B cell (primary cell): ENCODE measurements at regions not wholly inside any gene's neighbourhood (a gene's known extent, or its start where the extent isn't known, plus 50 kb on each side); places are given as distances from the start of the nearest gene placed in this dataset.

ENCODE experiments used
- EZH2 ChIP-seq: IDR thresholded peaks from 2 replicates; pipeline ENCODE4 v1.6.1; 2012; ENCODE audit warnings: borderline replicate concordance, low read depth, mild to moderate bottlenecking, moderate library complexity, low read length; ENCODE audit not compliant: insufficient read depth, poor library complexity, severe bottlenecking
- TF ChIP-seq, protein P1 (sequence below): fragments of 200-600 bp; IDR thresholded peaks from one replicate; pipeline ENCODE4 v1.8.0; 2022; ENCODE audit warnings: antibody characterized with exemption, mild to moderate bottlenecking

DNA sequence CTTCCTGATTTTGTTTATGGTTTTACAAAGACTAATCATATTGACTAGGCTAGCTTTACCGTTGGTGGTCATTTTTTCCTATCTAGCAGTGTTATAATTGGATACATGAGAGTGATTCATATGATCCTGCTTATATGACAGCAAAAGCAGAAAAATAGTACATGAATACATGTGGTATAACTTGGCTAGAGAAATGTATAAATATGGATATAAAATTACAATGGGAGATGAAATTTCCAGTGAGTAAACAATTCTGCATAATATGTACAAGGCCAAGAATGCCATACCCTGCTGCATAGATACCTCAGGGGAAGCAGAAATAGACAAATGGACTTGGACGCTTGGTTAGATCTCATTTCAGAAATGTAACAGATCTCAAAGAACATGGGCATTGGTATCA lies 103.1 kb downstream of the DTWD1 start:
- TF ChIP-seq, protein P1, sequence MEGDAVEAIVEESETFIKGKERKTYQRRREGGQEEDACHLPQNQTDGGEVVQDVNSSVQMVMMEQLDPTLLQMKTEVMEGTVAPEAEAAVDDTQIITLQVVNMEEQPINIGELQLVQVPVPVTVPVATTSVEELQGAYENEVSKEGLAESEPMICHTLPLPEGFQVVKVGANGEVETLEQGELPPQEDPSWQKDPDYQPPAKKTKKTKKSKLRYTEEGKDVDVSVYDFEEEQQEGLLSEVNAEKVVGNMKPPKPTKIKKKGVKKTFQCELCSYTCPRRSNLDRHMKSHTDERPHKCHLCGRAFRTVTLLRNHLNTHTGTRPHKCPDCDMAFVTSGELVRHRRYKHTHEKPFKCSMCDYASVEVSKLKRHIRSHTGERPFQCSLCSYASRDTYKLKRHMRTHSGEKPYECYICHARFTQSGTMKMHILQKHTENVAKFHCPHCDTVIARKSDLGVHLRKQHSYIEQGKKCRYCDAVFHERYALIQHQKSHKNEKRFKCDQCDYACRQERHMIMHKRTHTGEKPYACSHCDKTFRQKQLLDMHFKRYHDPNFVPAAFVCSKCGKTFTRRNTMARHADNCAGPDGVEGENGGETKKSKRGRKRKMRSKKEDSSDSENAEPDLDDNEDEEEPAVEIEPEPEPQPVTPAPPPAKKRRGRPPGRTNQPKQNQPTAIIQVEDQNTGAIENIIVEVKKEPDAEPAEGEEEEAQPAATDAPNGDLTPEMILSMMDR: no peak
- no peak for TF ChIP-seq EZH2
